GM18867 (cell line): ENCODE measurements at regions not wholly inside any gene's neighbourhood (a gene's known extent, or its start where the extent isn't known, plus 50 kb on each side); places are given as distances from the start of the nearest gene placed in this dataset.

ENCODE experiments used
- ATAC-seq: cut with Tn5 transposase; IDR thresholded peaks from one replicate; pipeline ENCODE4 v1.9.1; 2021; ENCODE audit warnings: mild to moderate bottlenecking, moderate library complexity; ENCODE audit not compliant: unreplicated experiment

- ATAC-seq: no peak
Measured at GRCh38 chr2:19560785-19561184, 202.4 kb upstream of the OSR1 start.

GRCh38 chr2:19559596-19560240 lies 201.3 kb upstream of the OSR1 start:
- no peak for ATAC-seq

- ATAC-seq: no peak
Measured at GRCh38 chr2:19556648-19557047, 198.2 kb upstream of the OSR1 start.

GRCh38 chr2:19554520-19554919 lies 196.1 kb upstream of the OSR1 start:
- ATAC-seq: peak; percentile 79

GRCh38 chr2:19552270-19552669 lies 193.8 kb upstream of the OSR1 start:
- ATAC-seq: no peak

DNA sequence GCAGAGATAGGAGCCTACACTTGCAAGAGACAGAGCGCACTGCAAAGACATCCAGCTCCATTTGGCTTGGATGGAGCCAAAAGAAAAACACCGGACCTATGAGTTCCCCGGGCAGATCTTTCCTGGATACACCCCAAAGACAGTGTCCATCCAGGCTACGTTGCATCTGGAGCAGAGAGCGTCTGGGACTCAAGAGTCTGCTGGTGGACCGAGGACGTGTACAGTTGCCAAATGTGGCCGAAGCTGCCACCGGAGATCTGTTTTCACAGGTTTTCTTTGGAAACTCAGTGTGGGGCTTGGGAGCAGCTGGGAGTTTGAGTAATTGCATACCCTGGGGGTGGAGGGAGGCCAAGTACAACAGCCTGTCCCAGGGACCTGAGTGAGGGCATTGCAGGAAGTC lies 192.3 kb upstream of the OSR1 start:
- ATAC-seq: no peak

GRCh38 chr2:19549821-19550220 lies 191.4 kb upstream of the OSR1 start:
- ATAC-seq: no peak

DNA sequence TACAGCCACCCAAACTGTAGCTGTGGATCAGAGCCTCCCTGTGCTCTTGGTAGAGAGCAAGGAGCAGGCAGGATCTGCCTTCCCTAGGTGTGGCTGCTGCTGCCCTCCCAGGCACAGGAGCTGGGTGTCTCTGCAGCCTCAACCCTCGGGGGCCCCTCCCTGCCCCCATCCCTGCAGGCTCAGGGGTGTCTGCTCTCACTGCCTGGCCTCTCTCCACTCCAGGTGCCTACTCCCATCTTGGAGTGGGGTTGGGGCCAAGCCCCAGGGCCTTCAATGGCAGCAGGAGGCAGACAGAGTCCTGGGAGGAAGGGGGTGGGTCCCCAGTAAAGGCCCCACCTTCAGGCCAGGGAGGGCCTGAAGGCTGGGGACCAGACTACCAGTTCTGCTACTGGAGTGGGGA lies 189.7 kb upstream of the OSR1 start:
- ATAC-seq: no peak

- ATAC-seq: no peak
Measured at GRCh38 chr2:19547321-19547720, 188.9 kb upstream of the OSR1 start.

- no peak for ATAC-seq
Measured at GRCh38 chr2:19545507-19545906, 187.1 kb upstream of the OSR1 start.

GRCh38 chr2:19543663-19544383 lies 185.4 kb upstream of the OSR1 start:
- ATAC-seq: no peak

GRCh38 chr2:19542796-19543662 lies 184.6 kb upstream of the OSR1 start:
- no peak for ATAC-seq

DNA sequence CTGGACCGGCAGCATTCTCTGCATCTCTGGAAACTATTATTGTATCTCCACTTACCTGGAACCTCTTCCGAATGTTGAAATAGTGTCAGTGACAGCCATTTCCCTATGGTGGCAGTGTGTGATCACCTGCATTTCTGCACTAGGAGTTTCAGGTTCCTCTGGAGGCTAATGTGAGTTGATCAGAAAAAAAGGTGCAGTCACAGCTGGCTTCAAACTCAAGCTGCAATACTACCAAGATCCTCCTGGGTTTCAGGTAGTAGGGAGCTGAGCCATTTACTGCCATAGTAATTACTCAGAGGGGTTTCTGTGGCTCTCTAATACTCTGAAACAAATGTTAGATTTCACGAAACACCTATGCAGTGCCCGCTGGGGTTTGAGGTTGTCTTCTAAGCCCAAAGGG lies 183.5 kb upstream of the OSR1 start:
- ATAC-seq: peak; percentile 62

GRCh38 chr2:19540739-19541525 lies 182.5 kb upstream of the OSR1 start:
- ATAC-seq: peak; percentile 40

DNA sequence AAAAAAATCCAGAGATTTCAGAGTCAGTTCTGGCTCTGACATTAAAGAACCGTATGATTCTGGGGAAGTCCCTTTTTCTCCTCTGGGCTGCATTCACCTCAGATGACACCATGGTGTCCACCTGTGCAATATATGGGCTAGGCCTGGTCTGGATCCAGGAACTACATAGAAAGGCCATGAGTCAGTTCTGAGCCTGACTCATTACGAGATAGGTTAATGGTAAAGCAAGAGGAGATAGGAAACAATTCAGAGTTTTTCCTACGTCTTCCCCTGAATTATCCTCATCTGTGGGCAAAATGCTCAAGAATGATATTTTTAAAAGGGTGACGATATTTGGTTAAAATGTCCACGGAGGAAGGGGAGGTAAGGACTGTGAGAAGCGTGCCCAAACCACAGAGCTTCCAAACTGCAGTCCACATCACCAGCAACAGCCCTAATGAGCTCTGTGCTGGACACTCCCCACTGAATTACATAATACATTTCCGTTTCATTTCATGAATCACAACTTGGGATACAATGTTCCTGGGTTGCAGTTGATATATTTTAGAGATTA lies 180.1 kb upstream of the OSR1 start:
- no peak for ATAC-seq

- no peak for ATAC-seq
Measured at GRCh38 chr2:19536136-19536535, 177.7 kb upstream of the OSR1 start.

GRCh38 chr2:19532547-19533196 lies 174.2 kb upstream of the OSR1 start:
- no peak for ATAC-seq

DNA sequence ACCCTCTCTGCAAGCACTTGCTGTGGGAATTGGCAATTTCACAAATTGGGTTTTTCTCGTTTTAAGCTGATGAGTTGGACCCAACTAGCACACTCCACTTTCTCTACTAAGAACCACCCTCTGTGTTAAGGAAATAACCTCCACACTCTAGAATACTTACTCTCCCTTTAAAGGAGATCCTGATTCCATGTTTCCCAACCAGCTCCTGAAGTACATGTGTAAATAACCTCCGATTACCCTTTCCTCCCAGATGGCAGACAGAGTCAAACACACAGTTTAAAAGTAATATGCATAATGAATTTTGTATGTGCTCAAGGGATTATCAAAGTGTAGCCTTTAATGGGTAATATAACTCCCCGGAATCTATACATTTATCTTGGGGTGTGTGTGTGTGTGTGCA lies 171.3 kb upstream of the OSR1 start:
- ATAC-seq: no peak

DNA sequence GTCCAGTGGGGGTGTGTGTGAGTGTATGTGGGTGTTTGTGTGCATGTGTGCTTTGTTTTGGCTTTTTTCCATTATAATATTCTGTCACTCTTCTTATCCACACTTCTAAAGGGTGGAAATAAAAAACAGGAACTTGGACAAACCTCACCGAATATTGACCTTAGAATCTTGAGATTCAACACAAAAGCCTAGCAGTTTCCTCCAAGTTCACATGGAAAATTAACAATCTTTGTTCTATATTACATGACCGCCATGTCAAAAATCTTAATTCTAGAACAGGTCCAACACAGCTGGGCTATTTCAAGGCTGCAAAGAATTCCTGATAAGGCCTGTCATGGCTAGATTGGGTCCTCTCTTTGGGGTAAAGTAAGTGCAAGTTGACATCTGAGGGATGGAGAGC lies 169.3 kb upstream of the OSR1 start:
- no peak for ATAC-seq

GRCh38 chr2:19525313-19525712 lies 166.9 kb upstream of the OSR1 start:
- no peak for ATAC-seq
